Retina (tissue), 1 donor: ENCODE measurements at regions not wholly inside any gene's neighbourhood (a gene's known extent, or its start where the extent isn't known, plus 50 kb on each side); places are given as distances from the start of the nearest gene placed in this dataset.

Experiments used
- DNase-seq: peaks from one replicate; pipeline ENCODE4 v3.0.0-alpha.2; 2016

DNA sequence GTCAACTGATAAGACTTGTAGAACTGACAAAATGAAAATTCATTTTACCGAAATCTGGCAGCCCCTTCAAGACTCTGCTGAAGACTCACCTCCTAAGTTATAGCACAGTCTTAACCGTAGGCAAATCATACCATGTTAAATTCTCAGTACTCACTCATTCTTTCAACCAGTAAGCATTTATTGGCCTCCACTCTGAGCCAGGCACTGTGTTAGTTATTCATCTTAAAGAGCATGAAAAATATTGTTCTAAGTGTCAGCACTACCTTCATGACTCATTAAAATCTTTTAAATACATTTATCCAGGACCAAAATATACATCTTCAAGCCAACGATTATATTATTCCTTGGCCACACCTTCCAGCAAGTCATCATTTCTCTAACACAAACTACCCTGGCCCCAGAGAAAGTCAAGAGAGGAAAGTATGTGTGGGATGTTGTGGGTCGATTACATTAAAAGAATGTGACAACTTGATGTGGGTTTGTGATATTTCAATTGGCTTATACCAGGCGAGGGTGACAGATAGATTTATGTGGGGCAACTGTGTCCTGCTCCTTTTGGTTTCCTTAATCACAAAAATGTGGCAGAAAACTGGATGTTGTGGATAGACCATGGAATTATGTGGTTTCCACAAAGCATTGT lies 55.0 kb downstream of the TMEM30B start:
- DNase-seq: no peak

DNA sequence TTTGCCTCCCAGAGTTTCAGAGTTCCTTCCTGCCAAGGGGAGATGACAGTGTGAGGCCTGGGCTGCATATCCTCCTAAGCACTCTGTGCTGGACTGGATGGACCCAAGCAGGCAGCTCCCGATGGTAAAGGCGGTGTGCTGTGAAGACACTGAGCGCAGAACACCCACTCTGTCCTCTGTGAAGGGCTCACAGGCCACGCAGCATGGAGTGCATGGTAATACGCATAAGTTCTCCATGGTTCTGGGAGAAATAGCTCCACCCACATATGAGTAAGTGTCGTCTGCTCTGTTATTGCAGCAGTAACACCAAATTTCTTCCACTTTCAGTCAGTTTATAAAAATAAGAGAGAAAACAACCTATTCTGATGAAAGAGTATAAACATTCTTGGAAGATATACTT lies 55.8 kb downstream of the TMEM30B start:
- no peak for DNase-seq

DNA sequence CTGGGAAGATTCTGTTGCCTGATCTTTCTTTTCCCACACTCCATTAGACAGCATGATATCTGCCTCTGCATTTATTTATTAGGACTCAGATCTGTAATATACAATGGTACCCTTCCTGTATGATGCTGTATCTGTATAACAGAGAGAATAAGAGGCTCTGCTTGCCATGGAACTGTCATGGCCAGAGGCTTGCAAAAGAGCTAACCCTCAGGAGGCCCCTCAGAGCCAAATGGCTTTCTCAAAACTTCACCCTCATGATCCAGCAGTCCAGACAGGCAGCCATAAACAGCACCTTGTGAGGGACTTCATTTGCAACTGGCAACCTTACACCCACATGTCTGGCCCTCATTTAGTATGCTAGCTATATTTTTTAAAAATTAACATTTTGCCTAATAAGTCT lies 57.6 kb downstream of the TMEM30B start:
- no peak for DNase-seq

DNA sequence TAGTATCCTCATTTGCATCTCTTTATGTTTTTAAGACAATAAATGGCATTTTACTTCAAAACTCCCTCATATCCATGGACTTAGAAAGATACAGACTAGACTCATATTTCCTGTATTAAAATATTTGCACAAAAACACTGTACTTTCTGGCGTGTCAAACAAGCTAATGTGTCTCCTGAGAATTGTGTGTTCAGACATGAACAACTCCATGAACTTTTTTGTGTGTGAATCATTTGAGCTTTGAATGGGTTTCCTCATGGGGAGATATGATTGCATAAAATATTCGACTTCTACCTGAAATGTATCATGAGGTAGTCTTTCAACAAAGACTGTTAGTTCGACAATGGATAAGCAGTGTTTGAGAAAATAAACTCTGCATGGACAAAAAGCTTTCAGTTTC lies 58.8 kb downstream of the TMEM30B start:
- DNase-seq: no peak

DNA sequence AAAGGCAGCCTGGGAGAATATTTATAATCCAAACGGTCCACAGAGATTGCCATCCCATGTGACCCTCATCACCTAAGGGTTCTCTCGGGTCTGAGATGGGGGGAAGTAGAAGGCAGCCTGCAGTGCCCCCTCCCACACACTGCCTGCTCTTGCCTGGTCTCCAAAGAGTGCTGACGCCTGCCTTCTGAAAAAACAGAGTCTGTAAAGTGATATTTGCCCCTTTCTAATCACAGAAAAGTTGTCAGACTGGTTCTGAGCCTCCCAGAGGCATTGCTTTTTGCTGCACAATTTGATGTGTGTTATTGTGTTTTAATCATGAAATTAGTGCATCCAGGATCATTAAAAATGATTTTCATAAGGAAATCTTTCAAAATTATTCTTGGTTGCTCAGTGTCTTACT lies 59.2 kb downstream of the TMEM30B start:
- no peak for DNase-seq

DNA sequence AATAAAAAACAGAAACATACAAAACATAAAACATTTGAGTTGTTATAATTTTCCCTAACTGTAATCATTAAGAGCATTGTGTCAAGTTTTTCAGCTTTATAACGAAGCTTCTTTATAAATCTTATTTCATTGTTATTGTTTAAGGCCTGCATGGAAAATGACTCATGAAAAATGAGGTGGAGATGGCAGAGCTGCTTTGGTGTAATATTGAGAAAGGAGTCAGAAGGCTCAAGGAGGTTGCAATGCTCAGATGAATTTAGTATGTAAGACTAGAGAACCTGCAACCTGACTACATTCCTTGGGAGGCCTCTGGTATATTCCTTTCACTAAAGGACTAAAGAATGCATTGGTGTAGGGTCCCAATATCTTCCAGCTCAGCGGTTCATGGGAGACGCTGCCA lies 61.5 kb downstream of the TMEM30B start:
- DNase-seq: no peak

DNA sequence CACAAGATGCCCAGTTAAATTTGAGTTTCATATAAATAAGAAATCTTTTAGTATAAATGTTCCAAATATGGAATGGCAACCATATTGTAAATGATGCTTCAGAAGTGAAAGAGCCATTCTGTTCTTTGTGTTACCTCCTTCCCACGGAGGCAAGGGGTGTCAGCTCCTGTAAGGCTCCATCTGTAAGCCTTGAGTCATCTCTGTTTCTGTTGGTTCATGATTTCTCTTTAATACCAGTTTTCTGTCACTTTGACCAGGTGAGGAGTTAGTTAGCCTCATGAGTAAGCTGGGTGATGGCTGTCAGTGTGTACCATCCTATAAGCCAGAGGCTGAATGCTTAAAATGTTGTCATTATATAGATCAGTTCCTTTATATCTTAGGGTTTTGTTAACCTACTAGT lies 61.9 kb downstream of the TMEM30B start:
- no peak for DNase-seq

DNA sequence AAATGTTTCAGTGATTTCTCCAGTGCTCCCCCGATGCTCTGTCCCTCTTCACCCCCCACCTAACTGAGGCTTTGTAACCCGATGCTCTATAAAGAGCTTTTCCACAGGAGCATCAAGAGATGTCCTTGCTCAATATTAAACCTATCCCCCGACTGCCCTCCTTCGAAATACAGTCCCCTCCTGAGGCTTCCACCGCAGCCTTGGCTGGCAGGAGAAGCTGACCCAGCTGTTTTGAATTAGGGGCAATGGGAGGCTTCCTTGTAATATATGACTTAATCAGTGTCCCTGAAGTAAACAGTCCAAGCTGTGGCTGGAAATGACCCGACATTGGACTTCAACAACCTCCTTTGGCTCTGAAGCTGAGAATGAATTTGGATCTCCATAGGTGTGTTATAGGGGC lies 62.4 kb downstream of the TMEM30B start:
- DNase-seq: no peak

DNA sequence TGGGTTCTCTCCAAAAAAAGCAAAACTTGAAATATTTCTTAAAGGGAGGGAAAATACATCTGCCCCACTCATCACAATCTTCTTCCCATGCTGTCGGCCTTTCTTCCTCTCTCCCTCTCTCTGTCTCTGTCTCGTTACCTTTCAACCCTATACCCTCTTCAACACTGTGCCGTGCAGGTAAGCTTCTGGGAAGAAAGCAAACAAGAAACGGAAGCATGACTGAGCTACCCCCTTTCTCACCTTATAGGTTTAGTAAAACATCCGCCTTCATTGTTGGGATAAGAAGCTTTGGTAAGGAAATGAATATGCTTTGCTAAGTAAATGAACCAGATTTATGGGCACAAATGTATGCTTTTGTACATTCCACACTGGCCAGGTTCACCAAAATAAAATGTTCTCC lies 63.0 kb downstream of the TMEM30B start:
- DNase-seq: no peak

DNA sequence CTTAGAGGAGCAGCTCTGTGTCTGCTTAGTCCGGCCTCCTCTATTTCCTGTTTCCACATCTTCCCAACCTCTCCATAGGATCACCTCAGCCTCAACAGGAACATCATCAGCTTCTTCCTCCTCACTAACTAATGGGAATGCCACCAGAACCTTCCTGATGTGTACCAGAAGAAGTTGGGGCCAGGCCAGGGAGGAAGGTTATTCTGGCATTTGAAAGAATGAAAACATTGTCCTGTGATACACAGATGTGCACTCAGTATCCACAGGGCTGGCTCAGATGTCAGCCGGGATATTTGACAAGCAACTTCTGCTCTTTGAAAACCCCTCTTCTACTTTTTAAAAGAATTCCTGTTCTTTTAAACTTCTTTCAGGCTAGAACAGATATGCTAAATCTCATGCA lies 63.6 kb downstream of the TMEM30B start:
- DNase-seq: no peak

DNA sequence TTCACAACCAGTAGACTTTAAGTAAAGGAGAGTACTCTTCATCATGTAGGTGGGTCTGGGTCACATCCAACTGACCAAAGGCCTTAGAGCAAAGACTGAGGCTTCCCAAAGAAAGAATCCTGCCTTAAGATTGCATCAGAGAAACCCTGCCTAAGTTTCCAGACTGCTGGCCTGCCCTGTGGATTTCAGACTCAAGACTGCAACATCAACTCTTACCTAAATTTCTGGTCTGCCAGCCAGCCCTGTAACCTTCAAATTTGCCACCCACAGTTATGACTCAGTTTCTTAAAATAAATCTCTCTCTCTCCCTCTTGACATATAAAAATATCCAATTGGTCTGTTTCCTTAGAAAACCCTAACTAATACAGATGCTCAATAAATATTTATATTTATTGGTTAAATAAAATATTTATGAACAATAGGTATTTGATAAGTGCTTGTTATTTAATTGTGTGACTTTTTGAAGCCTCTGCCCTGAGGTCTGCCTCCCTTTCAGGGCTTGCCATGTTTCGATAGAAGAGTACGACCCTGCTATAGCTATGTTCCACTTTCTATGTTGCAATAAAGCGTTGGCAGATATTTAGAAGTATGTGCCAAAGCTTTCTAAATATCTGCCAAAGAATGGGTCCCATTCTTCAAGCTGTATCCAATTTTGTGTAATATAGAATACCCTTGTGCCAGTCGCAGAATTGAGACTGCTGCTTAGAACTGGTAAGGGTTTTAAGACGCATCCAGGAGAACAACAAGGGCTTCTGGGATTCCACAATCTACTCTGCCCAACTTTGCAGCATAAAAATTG lies 65.7 kb downstream of the TMEM30B start:
- DNase-seq: no peak

DNA sequence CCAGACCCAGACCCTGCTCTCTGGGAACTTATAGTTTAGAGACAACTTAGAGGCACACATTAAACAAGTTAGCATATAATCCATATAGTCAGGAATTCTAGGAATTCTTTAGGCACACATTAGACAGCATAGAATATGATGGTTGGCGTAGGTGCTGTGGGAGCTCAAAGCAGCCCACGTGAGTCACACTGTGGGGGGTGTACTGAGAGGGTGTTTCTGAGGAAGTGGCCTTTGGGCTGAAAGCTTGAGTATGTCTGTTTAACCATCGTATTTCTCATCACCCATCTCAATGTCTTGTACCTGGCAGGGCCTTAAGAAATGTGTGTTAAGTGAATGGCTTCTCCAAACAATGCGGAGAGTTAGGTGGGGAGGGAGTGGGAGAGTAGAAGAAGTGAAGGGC lies 67.2 kb downstream of the TMEM30B start:
- no peak for DNase-seq

DNA sequence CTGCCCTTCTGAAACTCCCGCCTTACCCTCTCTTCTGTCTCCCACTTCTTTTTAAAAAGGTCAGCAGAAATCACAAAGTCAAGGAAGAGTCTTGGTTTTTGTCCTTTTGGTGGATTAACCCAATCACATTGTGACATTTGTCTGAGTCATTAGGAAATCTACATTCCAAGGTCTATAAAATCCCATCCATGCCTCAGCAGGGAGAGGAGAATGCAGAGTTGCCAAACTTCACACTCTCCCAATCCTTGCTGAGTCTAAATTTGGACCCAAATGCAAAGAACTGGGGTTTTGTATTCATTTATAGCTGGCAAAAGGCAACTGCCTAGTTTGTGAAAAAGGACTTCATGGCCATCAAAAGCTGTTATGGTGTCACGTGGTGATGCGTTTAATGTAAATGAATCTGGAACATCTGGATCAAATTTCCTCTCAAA lies 67.9 kb downstream of the TMEM30B start:
- DNase-seq: no peak

DNA sequence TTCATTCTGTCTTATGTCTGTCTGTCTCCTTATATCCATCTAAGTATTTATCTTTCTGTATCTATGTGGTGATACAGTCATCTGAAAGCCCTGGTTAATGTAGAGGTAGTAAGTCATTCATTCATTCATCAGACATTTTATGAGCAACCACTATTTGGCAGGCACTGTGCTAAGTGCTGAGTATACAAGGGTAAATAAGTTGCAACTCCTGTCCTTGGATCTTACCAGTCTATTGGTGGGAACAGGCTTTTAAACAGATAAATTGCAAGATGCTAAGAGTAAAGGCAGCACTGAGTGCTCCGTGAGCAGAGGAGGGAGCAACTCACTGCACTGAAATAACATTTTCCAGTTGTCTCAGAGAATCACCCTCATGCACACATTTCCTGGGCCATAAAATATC lies 68.6 kb downstream of the TMEM30B start:
- DNase-seq: no peak

DNA sequence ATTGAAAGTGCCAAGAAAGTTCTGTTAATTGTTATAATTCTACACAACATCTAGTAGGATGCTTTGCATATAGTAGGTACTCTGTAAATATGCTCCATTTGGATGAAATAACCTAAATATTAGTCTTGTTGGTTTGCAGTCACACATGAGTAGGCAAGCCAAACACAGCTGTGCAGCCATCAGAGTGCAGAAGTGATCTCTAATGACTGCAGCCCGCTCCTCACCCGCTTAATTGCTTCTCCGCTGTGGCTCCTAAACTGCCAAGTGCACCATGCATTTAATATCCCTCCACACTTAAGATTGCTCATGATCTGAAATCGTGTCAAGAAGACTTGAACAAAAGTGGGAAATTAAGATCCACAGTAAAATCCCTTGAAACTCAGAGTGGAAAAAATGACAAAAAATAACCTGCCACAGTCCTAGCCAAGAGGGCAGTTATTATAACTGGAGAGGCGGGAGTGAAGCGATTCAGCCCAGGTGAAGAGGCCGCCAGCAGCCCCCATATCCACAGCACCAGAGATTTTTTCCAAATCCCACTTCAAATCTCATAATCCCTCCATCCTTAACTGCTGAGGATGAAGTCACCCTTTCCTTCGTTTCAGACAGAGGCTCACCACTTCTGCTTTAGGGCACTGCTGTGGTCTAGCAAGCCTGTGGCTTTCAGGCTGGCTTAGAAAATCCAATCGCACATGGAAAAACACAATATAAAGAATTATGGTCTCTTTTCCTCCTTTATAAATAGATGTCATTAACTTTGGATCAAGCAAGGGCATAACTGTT lies 69.5 kb downstream of the TMEM30B start:
- DNase-seq: peak; percentile 63

DNA sequence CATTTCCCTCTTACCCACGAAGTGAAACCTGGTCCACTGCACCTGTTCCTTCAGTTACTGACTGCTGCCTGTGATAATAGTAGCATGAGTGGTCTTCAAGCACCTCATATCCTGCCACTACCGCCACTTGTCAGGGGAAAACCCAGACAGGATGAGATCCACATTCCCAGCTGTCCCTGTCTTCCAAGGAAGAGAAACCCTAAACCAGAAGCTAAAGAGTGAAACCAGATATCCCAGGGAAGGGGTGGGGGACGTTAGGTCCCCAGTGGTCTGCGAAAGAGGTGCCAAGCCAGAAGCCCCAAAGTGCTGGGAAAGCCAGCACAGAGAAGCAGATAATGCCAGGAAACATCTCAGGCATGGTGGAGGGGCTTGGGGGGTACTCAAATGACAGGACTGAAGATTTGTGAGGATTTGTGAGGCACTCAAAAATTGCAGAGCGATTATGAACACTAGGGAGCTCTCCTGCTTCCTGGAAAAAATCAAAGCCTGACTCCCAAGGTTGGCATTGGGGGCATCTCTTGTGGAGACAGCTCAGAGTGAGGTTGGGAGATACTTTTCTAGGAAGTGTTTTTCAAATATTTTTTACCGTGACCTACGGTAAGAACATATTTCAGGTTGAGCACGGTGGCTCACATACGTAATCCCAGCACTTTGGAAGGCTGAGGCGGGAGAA lies 77.9 kb downstream of the TMEM30B start:
- DNase-seq: no peak

DNA sequence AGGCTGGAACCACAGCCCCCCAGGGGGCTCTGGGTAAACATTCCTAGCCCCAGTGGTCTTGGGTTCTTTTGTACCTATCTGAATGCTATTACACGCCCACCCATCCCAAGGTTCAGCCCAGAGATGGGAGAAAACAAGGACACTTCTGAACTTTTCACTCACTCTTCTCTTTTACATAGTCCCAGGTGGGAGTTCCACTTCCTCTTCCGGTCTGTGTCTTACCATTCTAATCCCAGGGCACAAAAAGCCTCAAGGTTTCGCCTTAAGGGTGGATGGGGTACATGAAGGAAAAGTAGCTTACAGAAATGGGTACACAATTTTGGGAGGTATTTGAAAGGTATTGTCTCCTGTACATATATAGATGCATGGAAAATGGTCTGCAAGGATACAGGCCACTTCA lies 79.0 kb downstream of the TMEM30B start:
- DNase-seq: no peak

DNA sequence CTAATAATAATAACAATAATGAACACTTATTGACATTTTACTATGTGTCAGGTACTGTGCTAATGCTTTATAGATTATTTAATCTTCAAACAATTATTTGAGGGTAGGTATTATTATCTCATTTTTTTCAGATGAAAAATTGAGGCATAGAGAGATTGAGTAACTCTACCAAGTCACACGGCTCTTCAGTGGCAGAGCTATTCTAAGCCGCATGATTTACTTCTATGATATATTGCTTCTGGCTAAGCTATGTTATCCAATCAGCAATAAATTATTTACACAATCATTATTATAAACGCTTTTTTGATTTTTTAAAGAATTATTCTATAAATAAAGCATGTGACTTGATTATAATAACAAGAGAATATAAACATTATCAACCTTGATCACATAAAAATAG lies 80.0 kb downstream of the TMEM30B start:
- DNase-seq: no peak

DNA sequence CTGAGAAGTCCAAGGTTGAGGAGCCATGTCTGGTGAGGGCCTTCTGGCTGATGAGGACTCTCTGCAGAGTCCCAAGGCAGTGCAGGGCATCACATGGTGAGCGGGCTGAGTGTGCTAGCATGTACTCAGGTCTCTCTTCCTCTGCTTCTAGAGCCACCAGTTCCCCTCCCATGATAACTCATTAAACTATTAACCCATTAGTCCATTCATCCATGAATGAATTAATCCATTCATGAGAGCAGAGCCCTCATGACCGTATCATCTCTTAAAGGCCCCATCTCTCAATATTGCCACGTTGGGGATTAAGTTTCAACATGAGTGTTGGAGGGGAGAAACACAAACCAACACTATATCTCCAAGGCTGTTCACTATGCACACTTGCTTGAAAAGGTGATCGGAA lies 83.7 kb downstream of the TMEM30B start:
- peak; percentile 61 for DNase-seq

DNA sequence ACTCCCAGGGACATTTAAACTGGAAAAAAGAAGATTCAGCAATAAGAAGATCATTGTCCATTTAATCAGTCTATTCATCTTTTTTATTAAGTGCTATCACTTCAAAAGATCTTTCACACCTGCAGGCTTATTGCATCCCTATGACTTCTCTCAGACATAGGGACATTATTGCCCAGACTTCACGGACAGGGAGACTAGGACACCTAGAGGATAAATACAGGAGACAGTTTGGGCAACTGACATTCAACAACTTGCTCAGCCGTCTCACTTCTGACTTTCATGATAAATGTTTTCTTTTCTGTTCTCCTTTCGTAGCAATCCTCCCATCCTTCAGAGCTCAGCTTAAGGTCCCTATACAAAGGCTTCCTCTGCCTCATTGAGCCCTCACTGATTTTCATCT lies 84.3 kb downstream of the TMEM30B start:
- DNase-seq: no peak

DNA sequence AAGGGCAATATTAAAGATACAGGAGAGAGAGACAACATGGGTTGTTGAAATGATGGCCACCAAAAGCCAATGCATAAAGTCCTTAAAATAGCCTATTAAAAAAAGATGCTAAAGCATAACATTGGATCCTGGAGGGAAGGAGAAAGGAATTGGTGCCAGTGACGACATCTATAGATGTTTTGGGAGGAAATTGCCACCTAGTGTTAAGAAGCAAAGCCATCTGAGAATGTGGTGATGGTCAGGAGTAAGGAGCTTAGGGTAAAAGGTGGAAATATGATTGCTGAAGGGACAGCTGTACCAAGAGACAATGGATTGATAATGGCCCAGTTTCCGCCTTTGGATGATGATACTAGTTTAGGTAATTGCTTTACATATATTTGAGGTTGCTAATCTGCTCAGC lies 85.1 kb downstream of the TMEM30B start:
- no peak for DNase-seq

DNA sequence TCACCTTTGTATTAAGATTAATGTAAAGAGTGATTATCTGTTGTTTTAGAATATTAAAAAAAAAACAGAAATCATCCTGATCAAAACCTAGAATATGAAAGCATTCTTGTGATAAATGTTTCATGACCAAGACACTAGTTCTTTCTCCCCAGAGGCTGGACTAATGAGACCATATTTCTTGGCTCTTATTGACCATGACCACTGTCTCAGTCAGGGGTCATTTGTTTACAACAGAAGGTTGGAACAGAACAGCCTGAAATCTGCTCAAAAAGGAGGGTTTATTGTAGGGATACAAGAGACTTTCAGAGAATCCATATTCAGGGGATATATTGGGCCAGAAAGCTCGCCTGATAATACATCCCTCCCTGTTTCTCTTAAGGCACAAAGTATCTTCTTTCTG lies 87.7 kb downstream of the TMEM30B start:
- DNase-seq: no peak

DNA sequence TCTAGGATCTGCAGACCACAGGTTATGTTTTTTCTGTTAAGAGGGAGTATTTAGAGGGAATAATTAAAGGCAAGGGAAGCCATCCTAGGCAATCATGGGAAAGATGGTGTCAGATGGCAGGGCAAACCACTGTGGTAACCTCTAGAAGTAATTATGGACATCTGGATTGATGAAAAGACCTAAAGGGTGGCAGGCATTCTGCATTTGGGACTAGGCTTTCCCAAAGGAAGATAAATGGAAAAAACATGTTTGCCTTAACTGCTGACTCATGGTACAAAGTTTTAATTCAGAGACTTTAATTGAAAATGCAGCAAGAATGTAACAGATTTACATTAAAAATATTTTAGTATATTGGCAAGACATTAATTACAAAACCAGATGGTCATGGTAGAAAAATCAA lies 88.1 kb downstream of the TMEM30B start:
- DNase-seq: no peak

DNA sequence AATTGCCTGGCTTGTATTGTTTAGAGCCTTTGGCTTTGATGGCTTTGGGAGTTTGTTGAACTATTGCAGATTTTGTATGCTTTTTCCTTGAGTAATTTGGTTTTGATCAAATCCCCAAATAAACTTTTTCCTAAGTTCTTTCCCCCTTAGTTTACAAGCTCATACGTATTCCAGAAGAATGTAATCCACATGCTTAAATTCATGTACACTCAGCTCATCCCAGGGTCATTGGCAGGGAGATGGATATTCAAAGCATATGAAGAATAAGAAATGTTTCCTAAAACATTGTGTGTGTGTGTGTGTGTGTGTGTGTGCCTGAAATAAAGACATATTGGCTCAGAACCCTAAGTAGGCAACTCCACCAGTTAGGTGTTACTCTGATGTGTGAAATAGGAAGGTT lies 89.4 kb downstream of the TMEM30B start:
- DNase-seq: no peak
